GM23248 (cell line): ENCODE measurements at regions not wholly inside any gene's neighbourhood (a gene's known extent, or its start where the extent isn't known, plus 50 kb on each side); places are given as distances from the start of the nearest gene placed in this dataset. TPM values are rescaled to one million over a fixed set of nuclear protein-coding genes. Genes with fewer than 3 reads are reported as not detected.
"Not testable (repeated sequence)": the region's sequence is repeated elsewhere in the genome, so short reads cannot be mapped to it uniquely, and the experiment has no call there.

Experiments
- DNase-seq: peaks from one replicate; pipeline ENCODE4 v3.0.0-alpha.2; 2015
- H2AFZ ChIP-seq: fragments of 200-600 bp; sonication (generic); 2 replicates; pipeline ENCODE4 v1.6.1; 2016; ENCODE audit warnings: antibody characterized with exemption
- H3F3A ChIP-seq: fragments of 200-600 bp; sonication (generic); 2 replicates; pipeline ENCODE4 v1.6.1; 2016; ENCODE audit warnings: mild to moderate bottlenecking, antibody characterized with exemption, mixed run types; ENCODE audit not compliant: insufficient read depth
- H3K27ac ChIP-seq: fragments of 200-600 bp; sonication (generic); 2 replicates; pipeline ENCODE4 v1.5.1; 2016; ENCODE audit warnings: mild to moderate bottlenecking
- H3K27me3 ChIP-seq: fragments of 200-600 bp; sonication (generic); replicated peaks from 2 replicates; pipeline ENCODE4 v1.6.1; 2016; ENCODE audit warnings: mild to moderate bottlenecking; ENCODE audit not compliant: insufficient read depth
- H3K36me3 ChIP-seq: fragments of 200-600 bp; sonication (generic); 2 replicates; pipeline ENCODE4 v1.6.1; 2016; ENCODE audit warnings: low read depth, mild to moderate bottlenecking
- H3K4me1 ChIP-seq: fragments of 200-600 bp; sonication (generic); 2 replicates; pipeline ENCODE4 v1.6.1; 2016; ENCODE audit warnings: mild to moderate bottlenecking; ENCODE audit not compliant: insufficient read depth
- H3K4me2 ChIP-seq: fragments of 200-600 bp; sonication (generic); one replicate; pipeline ENCODE4 v1.6.1; 2016; ENCODE audit warnings: mild to moderate bottlenecking; ENCODE audit not compliant: unreplicated experiment
- H3K4me3 ChIP-seq: fragments of 200-600 bp; sonication (generic); 2 replicates; pipeline ENCODE4 v1.5.1; 2016; ENCODE audit warnings: mild to moderate bottlenecking
- H3K79me2 ChIP-seq: fragments of 200-600 bp; sonication (generic); 2 replicates; pipeline ENCODE4 v1.6.1; 2016; ENCODE audit warnings: mild to moderate bottlenecking; ENCODE audit not compliant: insufficient read depth
- H3K9ac ChIP-seq: fragments of 200-600 bp; sonication (generic); 2 replicates; pipeline ENCODE4 v1.6.1; 2016; ENCODE audit warnings: mild to moderate bottlenecking
- H3K9me2 ChIP-seq: fragments of 200-600 bp; sonication (generic); 2 replicates; pipeline ENCODE4 v1.6.1; 2016; ENCODE audit warnings: mixed run types, mild to moderate bottlenecking, moderate library complexity; ENCODE audit not compliant: insufficient read depth
- H3K9me3 ChIP-seq: fragments of 200-600 bp; sonication (generic); one replicate; pipeline ENCODE4 v1.6.1; 2017; ENCODE audit warnings: low read depth
- H4K20me1 ChIP-seq: fragments of 200-600 bp; sonication (generic); 2 replicates; pipeline ENCODE4 v1.6.0; 2016; ENCODE audit not compliant: insufficient read depth
- EZH2 ChIP-seq: fragments of 200-600 bp; sonication (generic); IDR thresholded peaks from 2 replicates; pipeline ENCODE4 v1.6.1; 2018; ENCODE audit warnings: antibody characterized with exemption, mild to moderate bottlenecking; ENCODE audit not compliant: insufficient read depth, poor library complexity, severe bottlenecking
- EZH2phosphoT487 ChIP-seq: fragments of 200-600 bp; sonication (generic); IDR thresholded peaks from 2 replicates; pipeline ENCODE4 v1.6.1; 2018; ENCODE audit warnings: antibody characterized with exemption, moderate library complexity, mild to moderate bottlenecking, low read depth; ENCODE audit not compliant: insufficient read depth
- WGBS, 2 experiments: methylation state at CpG; one replicate each; pipeline ENCODE4 v1.1.6; 2015 to 2017; ENCODE audit warnings: low lambda C conversion rate in 2 of 2, low coverage in 1 of 2; ENCODE audit errors: missing lambda C conversion rate in 2 of 2; 5-methylcytosine and 5-hydroxymethylcytosine counted together
- in situ Hi-C: fragments of 300-500 bp; cut with MboI; formaldehyde crosslinking; loops from 2 replicates; pipeline ENCODE4 v1.15.0; 2020
- small RNA-seq: library from RNA; depleted of rRNA; stranded (forward); fragments of <200 nt; gene quantifications from one replicate; pipeline ENCODE3, GENCODE V24; 2014; ENCODE audit warnings: low read depth, low replicate concordance

DNA sequence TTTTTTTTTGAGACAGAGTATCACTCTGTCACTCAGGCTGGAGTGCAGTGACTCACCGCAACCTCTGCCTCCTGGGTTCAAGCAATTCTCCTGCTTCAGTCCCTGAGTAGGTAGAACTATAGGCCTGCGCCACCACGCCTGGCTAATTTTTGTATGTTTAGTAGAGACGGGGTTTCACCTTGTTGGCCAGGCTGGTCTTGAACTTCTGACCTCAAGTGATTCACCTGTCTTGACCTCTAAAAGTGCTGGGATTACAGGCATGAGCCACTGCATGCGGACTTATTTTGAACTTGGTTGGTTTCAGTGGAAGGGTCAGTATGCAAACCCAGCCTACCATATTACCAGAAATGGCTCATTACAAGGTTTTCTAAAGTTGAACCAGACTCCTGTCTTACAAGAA, 61.6 kb upstream of the GBA3 start:
- H3K27me3 ChIP-seq, H3F3A ChIP-seq, H3K79me2 ChIP-seq, H3K4me2 ChIP-seq, H2AFZ ChIP-seq, H3K9me3 ChIP-seq, H3K4me1 ChIP-seq, H4K20me1 ChIP-seq, H3K36me3 ChIP-seq, H3K9me2 ChIP-seq, H3K9ac ChIP-seq, H3K27ac ChIP-seq, DNase-seq, in situ Hi-C loops, H3K4me3 ChIP-seq: not testable (repeated sequence)
- 87 to 89% methylated on average over 5 of the region's 5 CpGs for WGBS, 2 experiments

DNA sequence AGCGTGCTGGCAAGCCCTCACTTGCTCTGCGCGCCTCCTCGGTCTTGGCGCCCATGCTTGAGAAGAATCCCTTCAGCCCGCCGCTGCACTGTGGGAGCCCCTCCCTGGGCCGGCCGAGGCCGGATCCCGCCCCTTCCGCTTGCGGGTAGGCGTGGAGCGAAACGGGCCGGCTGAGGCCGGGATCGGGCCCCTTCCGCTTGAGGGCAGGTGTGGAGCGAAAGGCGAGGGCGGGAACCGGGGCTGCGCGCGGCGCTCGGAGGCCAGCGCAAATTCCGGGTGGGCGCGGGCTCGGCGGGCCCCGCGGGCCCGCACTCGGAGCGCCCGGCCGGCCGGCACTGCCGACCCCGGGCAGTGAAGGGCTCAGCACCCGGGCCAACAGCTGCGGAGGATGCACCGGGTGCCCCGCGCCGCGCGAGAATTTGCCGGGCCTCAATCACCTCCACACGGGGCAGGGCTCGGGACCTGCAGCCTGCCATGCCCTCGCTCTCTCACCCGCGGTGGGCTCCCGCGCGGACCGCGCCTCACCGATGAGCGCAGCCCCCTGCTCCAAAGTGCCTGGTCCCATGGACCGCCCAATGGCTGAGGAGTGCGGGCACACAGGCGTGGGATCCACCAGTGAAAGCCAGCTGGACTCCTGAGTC, 58.1 kb upstream of the GBA3 start:
- 42 to 62% methylated on average over 31 to 45 of the region's 69 CpGs for WGBS, 2 experiments
- no peak for TF ChIP-seq EZH2
- no peak for TF ChIP-seq EZH2phosphoT487
- DNase-seq = peak; percentile 3
- no peaks in the 10 kb centered on the region for H3K9me3 ChIP-seq
- H3K4me3 ChIP-seq = no peak overlapping the region; the same call in 1 of the 2 replicates
- H3K27me3 ChIP-seq = no peaks in the 10 kb centered on the region
- H4K20me1 ChIP-seq = no peaks in the 10 kb centered on the region
- no peak overlapping the region for H3K27ac ChIP-seq
- H3K36me3 ChIP-seq = no peaks in the 10 kb centered on the region
- H2AFZ ChIP-seq = no peak overlapping the region
- H3K4me2 ChIP-seq = no peak overlapping the region
- in situ Hi-C loops = no loop called here
- no peaks in the 10 kb centered on the region for H3K4me1 ChIP-seq
- H3F3A ChIP-seq = no peaks in the 10 kb centered on the region
- no peak overlapping the region for H3K9ac ChIP-seq
- no peaks in the 10 kb centered on the region for H3K79me2 ChIP-seq
- H3K9me2 ChIP-seq = no peaks in the 10 kb centered on the region

DNA sequence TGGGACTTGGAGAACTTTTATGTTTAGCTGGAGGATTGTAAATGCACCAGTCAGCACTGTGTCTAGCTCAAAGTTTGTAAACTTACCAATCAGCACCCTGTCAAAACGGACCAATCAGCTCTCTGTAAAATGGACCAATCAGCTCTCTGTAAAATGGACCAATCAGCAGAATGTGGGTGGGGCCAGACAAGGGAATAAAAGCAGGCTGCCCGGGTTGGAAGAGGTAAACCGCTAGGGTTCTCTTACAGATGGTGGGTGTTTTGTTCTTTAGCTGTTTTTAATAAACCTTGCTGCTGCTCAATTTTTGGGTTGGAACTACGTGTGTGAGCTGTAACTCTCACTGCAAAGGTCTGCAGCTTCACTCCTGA, 57.6 kb upstream of the GBA3 start:
- H3K9me2 ChIP-seq, H3K9ac ChIP-seq, H3K27me3 ChIP-seq, H4K20me1 ChIP-seq, H3F3A ChIP-seq, H3K4me2 ChIP-seq, in situ Hi-C loops, H3K4me1 ChIP-seq, H3K9me3 ChIP-seq, H3K27ac ChIP-seq, H3K79me2 ChIP-seq, H2AFZ ChIP-seq, H3K36me3 ChIP-seq, DNase-seq, H3K4me3 ChIP-seq: not testable (repeated sequence)
- 55 to 64% methylated on average over 4 of the region's 4 CpGs for WGBS, 2 experiments

GRCh38 chr4:22635692-22636091, 57.0 kb upstream of the GBA3 start:
- WGBS, 2 experiments = 64 to 80% methylated on average over 5 of the region's 5 CpGs
- in situ Hi-C loops = no loop called here
- H2AFZ ChIP-seq = no peak overlapping the region
- no peaks in the 10 kb centered on the region for H3K36me3 ChIP-seq
- H3K79me2 ChIP-seq = no peaks in the 10 kb centered on the region
- H3K27ac ChIP-seq = no peak overlapping the region
- H3K27me3 ChIP-seq = no peaks in the 10 kb centered on the region
- H3K4me1 ChIP-seq = no peaks in the 10 kb centered on the region
- no peaks in the 10 kb centered on the region for H4K20me1 ChIP-seq
- no peak overlapping the region for H3K4me3 ChIP-seq
- TF ChIP-seq EZH2phosphoT487 (no peak), EZH2 (no peak)
- no peaks in the 10 kb centered on the region for H3F3A ChIP-seq
- H3K9me3 ChIP-seq = no peaks in the 10 kb centered on the region
- no peak overlapping the region for H3K9ac ChIP-seq
- no peaks in the 10 kb centered on the region for H3K9me2 ChIP-seq
- no peak for DNase-seq
- no peak overlapping the region for H3K4me2 ChIP-seq

- TF ChIP-seq EZH2 = no peak
- no peak for TF ChIP-seq EZH2phosphoT487
- H3K27ac ChIP-seq = no peak overlapping the region
- no peak overlapping the region for H3K9ac ChIP-seq
- no peaks in the 10 kb centered on the region for H3K36me3 ChIP-seq
- DNase-seq = no peak
- H3K4me1 ChIP-seq = no peaks in the 10 kb centered on the region
- no peak overlapping the region for H3K4me2 ChIP-seq
- H3K79me2 ChIP-seq = no peaks in the 10 kb centered on the region
- no peaks in the 10 kb centered on the region for H3F3A ChIP-seq
- 19 to 33% methylated on average over 4 of the region's 4 CpGs for WGBS, 2 experiments
- no peak overlapping the region for H3K4me3 ChIP-seq
- no peak overlapping the region for H2AFZ ChIP-seq
- H3K27me3 ChIP-seq = no peaks in the 10 kb centered on the region
- no peaks in the 10 kb centered on the region for H3K9me3 ChIP-seq
- H3K9me2 ChIP-seq = no peaks in the 10 kb centered on the region
- in situ Hi-C loops = no loop called here
- no peaks in the 10 kb centered on the region for H4K20me1 ChIP-seq
Observed at GRCh38 chr4:22637306-22637705, 55.4 kb upstream of the GBA3 start.

Small RNAs in the stretch of these regions (small RNA-seq; reads per million reads assigned to genes)
- gene AC098583.1 = not detected
